DOHH2 (cell line): ENCODE measurements at regions not wholly inside any gene's neighbourhood (a gene's known extent, or its start where the extent isn't known, plus 50 kb on each side); places are given as distances from the start of the nearest gene placed in this dataset.

Experiments
- H3F3A ChIP-seq: fragments of 200-600 bp; sonication (generic), shearing (Covaris generic); 2 replicates; pipeline ENCODE4 v1.6.0; 2016; ENCODE audit warnings: antibody characterized with exemption, mild to moderate bottlenecking; ENCODE audit not compliant: control insufficient read depth, insufficient read depth
- H3K27ac ChIP-seq: fragments of 200-600 bp; sonication (generic); 2 replicates; pipeline ENCODE4 v1.5.1; 2014; ENCODE audit warnings: low read depth, mild to moderate bottlenecking, low read length, moderate library complexity
- H3K27me3 ChIP-seq: fragments of 200-600 bp; sonication (generic); 2 replicates; pipeline ENCODE4 v1.6.1; 2014; ENCODE audit warnings: mild to moderate bottlenecking, low read length, mixed read lengths; ENCODE audit not compliant: control insufficient read depth
- H3K36me3 ChIP-seq: fragments of 200-600 bp; sonication (generic); 2 replicates; pipeline ENCODE4 v1.6.1; 2014; ENCODE audit warnings: mild to moderate bottlenecking, low read length, moderate library complexity, mixed read lengths; ENCODE audit not compliant: control insufficient read depth
- H3K4me1 ChIP-seq: fragments of 200-600 bp; sonication (generic); 2 replicates; pipeline ENCODE4 v1.6.1; 2014; ENCODE audit warnings: mild to moderate bottlenecking, low read length, mixed read lengths; ENCODE audit not compliant: control insufficient read depth
- H3K4me2 ChIP-seq: fragments of 200-600 bp; sonication (generic); 2 replicates; pipeline ENCODE4 v1.6.0; 2014; ENCODE audit warnings: mild to moderate bottlenecking, low read length, moderate library complexity
- H3K4me3 ChIP-seq: fragments of 200-600 bp; sonication (generic); 2 replicates; pipeline ENCODE4 v1.5.1; 2014; ENCODE audit warnings: mild to moderate bottlenecking, low read length, mixed read lengths
- H3K79me2 ChIP-seq: fragments of 200-600 bp; sonication (generic); 2 replicates; pipeline ENCODE4 v1.6.1; 2014; ENCODE audit warnings: mild to moderate bottlenecking, low read length, mixed read lengths; ENCODE audit not compliant: control insufficient read depth
- H3K9me2 ChIP-seq: fragments of 200-600 bp; sonication (generic); replicated peaks from 2 replicates; pipeline ENCODE4 v1.6.1; 2014; ENCODE audit warnings: mild to moderate bottlenecking, low read length, mixed read lengths; ENCODE audit not compliant: control insufficient read depth
- H3K9me3 ChIP-seq: fragments of 200-600 bp; sonication (generic); 2 replicates; pipeline ENCODE4 v1.6.1; 2014; ENCODE audit warnings: antibody characterized with exemption, low read length, mixed read lengths; ENCODE audit not compliant: control insufficient read depth, insufficient read depth
- H4K20me1 ChIP-seq: fragments of 200-600 bp; sonication (generic); 2 replicates; pipeline ENCODE4 v1.6.0; 2014; ENCODE audit warnings: low read depth, mild to moderate bottlenecking, antibody characterized with exemption, low read length, moderate library complexity; ENCODE audit not compliant: control insufficient read depth, insufficient read depth
- EZH2phosphoT487 ChIP-seq: fragments of 200-600 bp; sonication (generic); IDR thresholded peaks from 2 replicates; pipeline ENCODE4 v1.6.1; 2017; ENCODE audit warnings: borderline replicate concordance, mild to moderate bottlenecking, antibody characterized with exemption, low read length, moderate library complexity, mixed read lengths
- TF ChIP-seq, protein P1 (sequence below): fragments of 200-600 bp; sonication (generic); IDR thresholded peaks from one replicate; pipeline ENCODE4 v1.5.1; 2014; ENCODE audit warnings: antibody characterized with exemption, mild to moderate bottlenecking, low read depth, low read length; ENCODE audit not compliant: poor library complexity, severe bottlenecking

DNA sequence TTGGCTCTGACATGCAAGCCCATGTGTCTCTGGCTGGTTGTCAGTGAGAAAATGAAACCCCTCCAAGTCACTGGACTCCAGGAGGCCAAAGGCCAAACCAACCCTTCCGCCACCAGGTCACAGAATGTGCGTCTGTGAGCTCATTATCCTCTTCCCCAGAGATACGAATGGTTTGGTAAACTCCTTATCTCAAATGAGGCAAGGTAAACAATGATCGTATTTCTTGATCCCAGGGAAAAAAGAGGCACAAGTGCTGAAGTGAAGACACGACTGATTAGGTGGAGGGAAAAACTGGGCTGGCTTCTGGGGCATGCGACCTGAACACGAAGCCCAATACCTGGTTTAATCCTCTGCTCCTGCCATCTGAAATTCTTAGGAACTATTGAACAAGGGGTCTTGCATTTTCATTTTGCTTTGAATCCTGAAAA is 70.6 kb upstream of the ARID5B start:
- Histone ChIP-seq H3F3A (no peaks in the 10 kb centered on the region), H3K4me2 (no peak overlapping the region)

DNA sequence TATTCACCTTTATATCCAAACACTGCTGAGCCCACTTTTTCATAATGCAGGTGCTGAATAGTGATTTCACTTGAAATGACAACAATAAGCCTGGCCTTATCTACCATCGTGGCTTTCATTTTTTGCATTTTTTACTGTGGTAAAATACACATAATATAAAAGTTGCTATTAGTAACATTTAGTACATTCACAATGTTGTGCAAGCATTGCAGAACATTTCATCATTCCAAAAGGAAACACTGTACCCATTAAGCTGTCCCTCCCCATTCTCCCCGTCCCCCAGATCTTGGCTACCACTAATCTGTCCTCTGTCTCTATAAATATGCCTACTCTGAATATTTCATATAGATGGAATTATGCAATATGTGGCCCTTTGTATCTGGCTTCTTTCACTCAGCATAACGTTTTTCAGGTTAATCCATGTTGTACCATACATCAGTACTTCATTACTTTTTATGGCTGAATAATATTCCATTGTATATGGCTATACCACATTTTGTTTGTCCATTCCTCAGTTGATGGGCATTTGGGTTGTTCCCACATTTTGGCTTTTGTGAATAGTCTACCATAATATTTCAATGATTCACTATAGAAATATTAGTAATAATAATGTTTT is 68.5 kb upstream of the ARID5B start:
- Histone ChIP-seq H3K4me1 (peaks cover 6% of the 10 kb centered on the region; the same call in 1 of the 2 replicates), H3K36me3 (no peaks in the 10 kb centered on the region), H3K9me3 (no peaks in the 10 kb centered on the region), H3K9me2 (no peaks in the 10 kb centered on the region), H3F3A (no peaks in the 10 kb centered on the region), H4K20me1 (no peaks in the 10 kb centered on the region), H3K79me2 (no peaks in the 10 kb centered on the region), H3K27ac (no peak overlapping the region), H3K27me3 (no peaks in the 10 kb centered on the region), H3K4me2 (no peak overlapping the region), H3K4me3 (no peak overlapping the region)
- no peak for TF ChIP-seq EZH2phosphoT487
- TF ChIP-seq, protein P1, sequence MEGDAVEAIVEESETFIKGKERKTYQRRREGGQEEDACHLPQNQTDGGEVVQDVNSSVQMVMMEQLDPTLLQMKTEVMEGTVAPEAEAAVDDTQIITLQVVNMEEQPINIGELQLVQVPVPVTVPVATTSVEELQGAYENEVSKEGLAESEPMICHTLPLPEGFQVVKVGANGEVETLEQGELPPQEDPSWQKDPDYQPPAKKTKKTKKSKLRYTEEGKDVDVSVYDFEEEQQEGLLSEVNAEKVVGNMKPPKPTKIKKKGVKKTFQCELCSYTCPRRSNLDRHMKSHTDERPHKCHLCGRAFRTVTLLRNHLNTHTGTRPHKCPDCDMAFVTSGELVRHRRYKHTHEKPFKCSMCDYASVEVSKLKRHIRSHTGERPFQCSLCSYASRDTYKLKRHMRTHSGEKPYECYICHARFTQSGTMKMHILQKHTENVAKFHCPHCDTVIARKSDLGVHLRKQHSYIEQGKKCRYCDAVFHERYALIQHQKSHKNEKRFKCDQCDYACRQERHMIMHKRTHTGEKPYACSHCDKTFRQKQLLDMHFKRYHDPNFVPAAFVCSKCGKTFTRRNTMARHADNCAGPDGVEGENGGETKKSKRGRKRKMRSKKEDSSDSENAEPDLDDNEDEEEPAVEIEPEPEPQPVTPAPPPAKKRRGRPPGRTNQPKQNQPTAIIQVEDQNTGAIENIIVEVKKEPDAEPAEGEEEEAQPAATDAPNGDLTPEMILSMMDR: no peak

More for the DNA sequence above, 70.6 kb upstream of the ARID5B start:
- Histone ChIP-seq H3K79me2 (no peaks in the 10 kb centered on the region), H3K27me3 (no peaks in the 10 kb centered on the region), H3K9me3 (no peaks in the 10 kb centered on the region), H3K4me1 (no peaks in the 10 kb centered on the region), H3K36me3 (no peaks in the 10 kb centered on the region), H3K4me3 (no peak overlapping the region), H4K20me1 (no peaks in the 10 kb centered on the region), H3K27ac (no peak overlapping the region), H3K9me2 (no peaks in the 10 kb centered on the region)
- TF ChIP-seq, protein P1: no peak
- no peak for TF ChIP-seq EZH2phosphoT487

DNA sequence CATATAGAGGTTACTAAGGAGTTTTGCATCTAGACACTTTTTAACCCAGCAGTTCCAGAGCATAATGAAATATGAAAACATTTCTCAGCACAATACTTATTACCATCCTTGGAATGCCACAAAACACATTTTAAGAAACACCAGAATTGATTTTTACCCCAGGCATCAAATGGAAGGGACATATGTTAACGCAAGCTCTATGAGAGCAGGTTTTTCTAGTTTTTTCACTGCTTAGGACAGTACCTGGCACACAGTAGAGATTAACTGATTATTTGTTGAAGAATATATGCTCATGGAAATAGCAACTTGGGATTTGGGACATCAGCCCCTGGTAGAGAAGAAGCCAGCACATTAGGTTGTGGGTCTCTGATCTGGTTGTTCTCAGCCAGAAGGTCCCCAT is 67.0 kb upstream of the ARID5B start:
- Histone ChIP-seq H3K4me3 (no peak overlapping the region), H3F3A (no peaks in the 10 kb centered on the region), H3K9me2 (no peaks in the 10 kb centered on the region), H4K20me1 (no peaks in the 10 kb centered on the region), H3K79me2 (no peaks in the 10 kb centered on the region), H3K27ac (no peak overlapping the region), H3K27me3 (no peaks in the 10 kb centered on the region), H3K4me1 (peaks cover 6% of the 10 kb centered on the region; the same call in 1 of the 2 replicates), H3K36me3 (no peaks in the 10 kb centered on the region), H3K4me2 (no peak overlapping the region), H3K9me3 (no peaks in the 10 kb centered on the region)
- TF ChIP-seq, protein P1: no peak
- TF ChIP-seq EZH2phosphoT487: no peak
